ENCODE measurements at regions not wholly inside any gene's neighbourhood (a gene's known extent, or its start where the extent isn't known, plus 50 kb on each side); places are given as distances from the start of the nearest gene placed in this dataset.
A peak's percentile ranks its signal among the peaks of the same experiment; 100 is the strongest.

DNA sequence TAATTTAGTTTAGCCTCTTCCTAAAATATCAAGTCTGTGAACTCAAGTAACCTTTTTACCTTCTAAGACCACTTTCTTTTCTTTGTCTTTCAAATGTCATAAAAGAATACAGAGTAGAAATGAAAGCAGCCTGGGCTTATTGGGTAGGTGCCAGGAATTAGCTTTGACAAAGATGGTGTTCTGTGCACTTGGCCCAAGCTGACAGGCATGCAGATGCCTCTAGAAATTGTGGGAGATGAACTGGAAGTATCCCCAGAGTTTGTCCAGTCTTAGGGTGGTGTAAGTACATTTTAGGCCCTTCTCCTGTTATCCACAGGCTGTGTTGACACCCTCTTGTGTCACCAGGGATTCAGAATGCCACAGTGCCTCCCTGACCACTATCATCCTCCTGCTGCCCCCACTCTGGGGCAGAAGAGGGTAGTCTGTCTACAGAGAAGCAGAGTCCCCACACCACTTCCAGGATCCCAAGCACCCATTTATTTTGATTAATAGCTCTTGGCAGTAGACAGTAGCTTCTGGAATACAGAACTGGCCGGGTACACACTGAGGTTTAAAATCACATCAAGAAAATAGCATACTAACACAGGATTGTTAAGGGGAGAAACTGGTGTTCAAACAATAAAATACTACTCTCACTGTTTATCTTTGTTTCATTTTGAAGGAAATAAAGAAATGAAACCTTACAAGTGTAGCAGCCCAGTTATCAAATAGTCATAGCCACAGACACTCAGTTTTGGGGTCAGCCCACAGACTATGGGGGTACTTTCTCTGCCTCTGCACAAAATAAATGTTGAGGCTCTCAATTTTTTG, 343.2 kb downstream of the KCNRG start:
- no peak for DNase-seq (ENCODE audit: low read depth, low spot score)

DNA sequence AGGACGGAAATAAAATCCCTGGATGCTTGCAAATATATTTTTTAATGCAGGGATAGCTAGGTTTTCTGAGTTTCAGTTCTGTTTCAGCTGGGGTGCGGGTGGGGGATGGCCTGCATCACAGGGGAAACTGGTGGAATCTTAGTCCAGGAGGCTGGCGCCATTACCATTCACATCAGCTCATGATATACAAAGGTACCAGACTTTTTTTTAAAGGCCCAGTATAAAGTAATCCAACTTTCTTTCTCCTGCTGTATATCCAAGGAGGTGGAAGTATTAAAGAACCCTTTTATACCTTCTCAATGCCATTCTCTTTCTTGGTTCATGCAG, 343.8 kb downstream of the KCNRG start:
- no peak for DNase-seq (ENCODE audit: low read depth, low spot score)

DNA sequence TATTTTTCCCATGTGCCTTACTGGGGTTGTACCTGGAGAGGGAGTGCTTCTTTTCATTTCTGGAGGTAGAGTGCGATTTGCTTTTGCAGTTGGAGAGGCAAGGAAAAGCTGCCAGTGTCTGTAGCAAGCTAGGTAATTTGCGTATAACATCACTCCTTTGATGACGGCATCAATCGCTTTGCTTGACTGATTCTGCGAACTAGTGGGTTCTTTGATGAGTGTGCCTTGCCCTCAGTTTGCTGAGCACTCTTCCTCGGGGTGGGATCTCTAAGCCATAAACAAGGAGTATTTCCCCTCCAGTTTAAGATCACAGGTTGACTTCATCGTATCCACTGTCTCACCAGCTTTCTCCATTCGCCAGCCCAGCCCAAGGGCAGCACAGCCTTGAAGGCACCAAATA, 344.5 kb downstream of the KCNRG start:
- DNase-seq (ENCODE audit: low read depth, low spot score), result no peak

DNA sequence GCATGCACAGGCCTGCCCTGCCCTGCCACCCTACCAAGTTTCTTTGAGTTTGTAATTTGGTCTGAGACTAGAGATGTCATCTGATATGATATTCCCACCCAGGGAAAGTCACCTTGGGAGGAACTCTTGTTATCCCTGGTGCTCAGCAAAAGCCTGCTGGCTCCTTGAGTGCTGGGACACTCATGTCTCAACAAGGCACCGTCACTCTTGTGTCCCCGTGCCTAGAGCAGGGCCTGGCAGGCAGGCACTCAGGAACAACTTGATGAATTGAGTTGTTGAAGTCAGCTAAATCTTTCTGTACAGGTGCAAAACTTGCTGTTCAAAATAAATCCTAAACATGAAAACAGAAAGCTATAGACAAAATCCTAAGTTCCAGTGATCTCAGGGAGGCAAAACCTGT, 345.4 kb downstream of the KCNRG start:
- DNase-seq (ENCODE audit: low read depth, low spot score), result no peak

DNA sequence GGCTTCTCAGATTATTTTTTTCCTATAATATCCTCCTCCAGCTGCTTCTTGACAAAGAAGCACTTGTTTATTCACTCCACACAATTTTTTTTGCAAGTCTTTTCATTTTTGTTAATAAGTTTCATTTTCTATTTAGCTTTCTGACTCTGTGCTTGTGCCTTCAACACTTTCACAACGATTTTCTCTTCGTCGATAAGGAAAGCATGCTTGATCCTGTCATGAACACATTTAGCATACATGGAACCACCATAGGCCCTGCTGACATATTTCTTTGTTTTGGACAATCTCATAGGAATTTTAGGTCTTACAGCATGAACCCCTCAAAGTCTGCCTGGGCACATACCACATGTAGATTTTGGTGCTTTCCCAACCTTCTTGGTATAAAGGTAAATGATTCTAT, 346.0 kb downstream of the KCNRG start:
- DNase-seq (ENCODE audit: low read depth, low spot score), result no peak

DNA sequence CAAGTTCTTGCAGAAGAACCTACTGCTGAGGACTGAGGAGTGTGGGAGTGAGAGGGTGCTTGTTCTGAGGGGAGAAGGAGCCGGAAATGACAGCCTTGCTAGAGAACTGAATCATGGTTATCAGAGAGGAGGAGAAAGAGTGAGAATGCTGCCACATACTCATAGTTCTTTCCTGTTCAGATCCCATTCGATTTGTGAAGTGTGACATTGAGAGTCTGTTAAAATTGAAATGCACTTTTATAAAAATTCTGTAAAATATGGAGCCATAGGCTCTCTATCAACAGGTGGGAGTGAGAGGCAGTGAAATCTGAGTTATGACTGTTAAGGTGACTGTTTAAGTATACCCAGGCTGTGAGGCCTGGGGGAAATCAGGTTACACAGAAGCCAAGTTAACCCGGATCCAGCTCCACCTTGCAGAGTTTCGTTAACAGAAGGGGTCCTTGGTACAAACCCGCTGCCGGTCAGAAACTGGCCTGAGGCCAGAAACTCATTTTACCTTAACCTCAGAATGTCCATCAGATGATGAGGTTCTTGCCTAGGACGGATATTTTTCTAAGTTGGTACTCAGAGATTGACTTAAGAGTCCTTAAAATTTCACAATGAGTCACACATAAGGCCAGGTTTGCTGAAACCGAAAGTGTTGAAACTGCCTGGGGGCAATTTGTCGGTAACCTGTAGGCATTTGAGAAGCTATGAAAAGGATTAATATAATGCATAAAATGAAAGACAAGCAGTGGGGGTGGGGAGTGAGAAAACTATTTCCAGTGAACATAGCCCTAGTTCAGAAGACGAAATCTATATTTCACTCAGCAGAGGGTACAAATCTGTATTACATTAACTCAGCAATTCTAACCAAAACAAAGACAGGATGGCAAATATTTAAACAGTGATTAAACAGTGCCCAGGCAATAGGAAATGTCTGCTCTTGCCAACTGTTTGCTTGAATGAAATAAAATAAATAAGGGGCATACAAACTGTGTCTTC, 350.5 kb downstream of the KCNRG start:
- no peak for DNase-seq (ENCODE audit: low read depth, low spot score)

DNA sequence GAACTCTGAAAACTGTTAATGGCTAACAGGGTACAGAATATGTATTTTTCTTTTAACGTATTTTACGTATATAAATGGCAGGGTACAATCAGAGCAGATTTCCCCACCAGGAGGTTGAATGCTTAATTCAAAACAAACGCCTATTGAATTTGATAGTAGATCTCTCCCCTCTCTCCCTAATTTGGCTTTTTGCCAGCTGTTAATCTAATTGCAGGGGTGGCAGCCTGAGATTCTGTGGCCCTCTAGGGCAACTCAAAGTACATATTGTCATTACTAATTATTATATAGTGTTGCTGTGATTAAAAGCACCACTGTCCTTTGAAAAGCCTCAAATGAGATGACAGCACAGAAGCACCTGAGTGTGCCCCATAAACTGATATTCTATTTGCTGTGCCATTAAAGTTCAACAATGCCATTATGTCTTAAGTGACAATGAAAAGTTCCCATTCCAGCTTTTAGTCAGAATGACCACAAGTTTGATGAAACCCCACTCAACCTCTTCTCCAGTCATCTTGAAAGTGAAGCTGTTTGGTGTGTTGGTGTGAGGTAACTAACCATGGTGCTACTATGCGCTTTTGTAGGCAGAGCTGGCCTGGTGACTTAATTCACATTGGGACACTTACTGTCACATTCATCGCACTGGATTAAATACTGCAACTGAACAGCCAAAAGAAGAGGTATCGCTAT, 351.4 kb downstream of the KCNRG start:
- no peak for DNase-seq (ENCODE audit: low read depth, low spot score)

DNA sequence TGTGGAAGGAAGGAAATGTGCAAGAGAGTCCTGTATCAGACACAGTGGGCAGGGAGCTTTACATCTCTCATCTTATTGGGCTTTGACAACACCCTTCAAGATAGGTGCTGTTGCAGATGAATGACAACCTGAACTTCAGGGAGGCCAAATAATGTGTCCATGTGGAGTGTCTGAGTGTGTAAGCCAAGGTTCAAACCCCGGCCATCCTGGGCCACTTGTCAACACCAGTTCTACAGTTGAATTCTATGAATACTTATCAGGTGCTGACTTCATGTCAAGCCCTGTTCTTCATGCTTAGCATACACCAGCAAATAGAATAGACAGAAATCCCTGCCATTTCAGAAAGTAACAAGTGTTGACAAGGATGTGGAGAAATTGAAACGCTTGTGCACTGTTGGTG, 354.4 kb downstream of the KCNRG start:
- no peak for DNase-seq (ENCODE audit: low read depth, low spot score)

DNA sequence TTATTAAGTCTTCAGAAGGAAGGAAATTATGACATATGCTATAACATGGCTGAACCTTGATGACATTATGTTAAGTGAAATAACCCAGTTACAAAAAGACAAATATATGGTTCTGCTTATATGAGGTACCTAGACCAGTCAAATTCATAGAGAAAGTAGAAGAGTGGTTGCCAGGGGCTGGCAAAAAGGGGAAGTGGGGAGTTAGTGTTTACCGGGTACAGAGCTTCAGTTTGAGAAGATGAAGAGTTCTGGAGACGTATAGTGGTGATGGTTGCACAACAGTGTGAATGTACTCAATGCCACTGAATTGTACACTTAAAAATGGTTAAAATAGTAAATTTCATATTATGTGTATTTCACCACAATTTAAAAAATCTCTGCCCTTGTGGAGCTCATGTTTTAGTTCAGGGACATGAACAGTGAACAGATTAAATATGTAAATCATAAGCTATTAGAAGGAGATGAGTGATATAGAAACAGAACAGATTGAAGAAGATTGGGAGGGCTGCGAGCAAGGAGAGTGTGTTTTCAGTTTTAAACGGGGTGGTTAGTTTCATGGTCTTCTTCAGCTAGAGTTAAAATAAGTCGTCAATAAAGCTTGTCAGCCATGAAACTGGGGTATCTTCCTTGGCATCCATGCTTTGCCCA, 355.2 kb downstream of the KCNRG start:
- DNase-seq (ENCODE audit: low read depth, low spot score), result no peak

DNA sequence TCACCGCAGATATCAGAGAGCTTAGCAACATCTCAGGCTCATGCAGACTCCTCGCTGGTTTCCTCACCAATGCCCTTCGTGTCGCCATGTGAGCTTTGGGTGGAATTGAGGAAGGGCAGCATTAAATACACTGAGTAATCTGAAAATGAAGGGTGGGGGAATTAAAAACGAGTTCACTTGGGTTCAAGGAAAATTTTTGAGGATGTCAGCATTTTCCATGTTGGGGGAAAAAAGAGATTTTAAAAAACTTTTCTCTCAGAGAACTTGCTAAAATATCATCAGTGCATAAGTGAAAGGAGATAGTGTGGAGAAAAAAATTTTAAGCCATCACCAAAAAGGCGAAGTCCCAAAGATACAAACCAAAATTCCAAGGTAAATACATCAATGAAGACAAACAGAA, 359.3 kb downstream of the KCNRG start:
- no peak for DNase-seq (ENCODE audit: low read depth, low spot score)

DNA sequence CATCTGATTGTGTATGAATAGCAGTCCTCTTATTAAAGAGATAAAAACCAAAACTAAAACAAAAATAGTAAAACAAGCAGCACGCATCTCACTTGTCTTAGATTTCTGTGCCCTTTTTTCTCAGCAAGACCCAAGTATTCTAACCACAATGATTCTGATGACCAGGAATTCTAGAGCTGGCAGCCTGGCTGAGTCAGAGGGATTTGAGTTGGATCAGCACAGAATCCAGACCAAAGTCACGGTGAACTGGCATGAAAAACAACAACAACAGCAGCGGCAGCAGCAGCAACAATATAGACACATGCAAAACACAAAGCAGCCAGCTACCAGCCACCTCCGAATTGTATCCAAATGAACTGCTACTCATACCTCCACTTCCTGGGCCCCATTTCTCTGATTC, 360.5 kb downstream of the KCNRG start:
- DNase-seq (ENCODE audit: low read depth, low spot score), result no peak

DNA sequence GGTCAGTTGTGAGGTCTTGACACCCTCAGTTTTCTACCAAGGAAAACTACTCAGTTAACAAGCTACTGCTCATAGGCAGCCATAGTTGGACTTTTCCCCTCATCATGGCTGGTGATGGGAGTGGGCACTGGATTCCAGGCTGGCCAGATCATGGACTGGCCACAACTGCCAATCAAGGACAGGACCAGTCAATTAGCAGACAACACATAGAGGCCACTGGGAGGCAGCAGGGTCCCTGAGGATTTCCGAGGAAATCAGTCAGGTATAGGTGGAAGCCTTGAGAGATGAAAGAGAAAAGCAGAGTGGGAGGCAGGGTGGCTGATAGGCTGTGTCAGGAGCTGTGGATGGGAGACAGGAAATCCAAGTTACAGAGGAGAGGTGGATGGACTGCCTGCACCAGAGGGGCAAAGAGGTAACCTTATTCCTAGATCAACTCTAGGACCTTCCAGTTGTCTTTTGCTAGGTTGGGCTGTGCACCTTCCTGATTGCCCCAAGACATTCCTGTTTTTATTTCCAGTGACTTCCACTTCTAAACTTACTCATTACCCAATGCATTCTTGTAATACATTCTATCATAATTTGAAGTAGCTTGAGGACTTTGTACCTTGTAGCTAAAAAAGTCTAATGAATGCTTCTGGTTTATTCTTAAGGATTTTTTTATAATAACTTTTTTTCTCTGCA, 361.8 kb downstream of the KCNRG start:
- peak; percentile 50 for DNase-seq (ENCODE audit: low read depth, low spot score)

DNA sequence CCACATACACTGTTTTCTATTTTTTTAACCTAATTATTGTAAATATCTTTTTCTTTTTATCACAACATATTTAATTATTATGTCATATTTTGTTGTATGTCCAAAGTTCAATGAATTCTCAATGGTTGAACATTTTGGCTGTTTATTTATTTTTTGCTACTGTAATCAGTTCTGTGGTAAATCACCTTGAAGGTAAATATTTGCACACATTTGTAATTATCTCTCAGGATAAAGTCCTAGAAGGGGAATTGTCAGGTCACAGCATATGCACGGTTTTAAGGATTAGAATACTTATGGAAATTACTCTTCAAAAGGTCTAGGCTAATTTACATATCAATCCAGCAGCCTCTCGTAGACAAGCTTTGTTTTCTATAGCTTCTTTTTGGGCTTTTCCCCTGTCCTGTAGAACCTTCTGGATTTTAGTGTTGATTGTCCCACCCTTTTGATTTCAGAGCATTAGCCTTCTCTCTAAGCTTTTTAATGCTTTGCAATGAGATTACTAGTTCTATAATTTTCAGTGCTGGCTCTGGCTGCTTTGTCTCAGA, 362.6 kb downstream of the KCNRG start:
- DNase-seq (ENCODE audit: low read depth, low spot score), result no peak

DNA sequence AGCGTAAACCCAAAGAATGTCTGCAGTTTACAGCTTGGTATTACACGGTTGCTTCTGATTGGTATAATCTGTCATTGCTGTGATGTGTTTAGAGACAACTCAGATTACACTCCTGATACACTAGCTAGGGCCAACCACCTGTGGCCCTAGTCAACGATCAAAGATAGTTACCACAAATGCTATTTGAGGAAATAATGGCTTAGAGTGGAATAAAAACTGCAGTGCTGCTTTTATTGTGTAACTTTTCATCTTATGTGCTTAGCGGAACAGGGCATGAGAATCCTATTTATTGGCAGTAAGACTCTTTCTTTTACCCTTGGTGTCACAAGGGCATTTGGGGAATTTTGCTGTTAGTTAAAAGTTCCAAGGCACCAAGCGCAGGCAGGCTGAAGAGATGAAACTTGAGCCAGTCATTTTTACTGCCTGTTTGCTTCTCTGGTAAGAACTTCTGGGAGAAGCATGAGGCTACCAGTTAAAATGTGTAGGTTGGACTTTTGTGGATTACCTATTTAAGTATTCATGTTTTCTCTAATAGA, 363.3 kb downstream of the KCNRG start:
- no peak for DNase-seq (ENCODE audit: low read depth, low spot score)

DNA sequence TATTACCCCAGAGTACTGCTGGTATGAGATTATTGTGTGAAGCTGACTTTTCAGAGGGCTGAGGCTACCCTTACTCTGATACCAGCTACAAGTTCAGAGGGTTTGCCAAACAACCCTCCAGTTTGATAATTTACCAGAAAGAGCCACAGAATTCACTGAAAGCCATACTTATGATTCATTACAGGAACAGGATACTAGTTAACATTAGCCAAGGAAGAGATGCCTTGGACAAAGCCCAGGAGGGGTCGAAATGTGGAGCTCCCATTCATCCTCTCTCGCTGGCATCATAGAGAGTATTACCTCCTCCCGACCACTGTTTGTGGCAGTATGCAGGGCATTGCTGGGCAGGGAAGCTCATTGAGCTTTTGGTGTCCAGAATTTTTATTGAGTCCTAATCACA, 364.3 kb downstream of the KCNRG start:
- no peak for DNase-seq (ENCODE audit: low read depth, low spot score)

DNA sequence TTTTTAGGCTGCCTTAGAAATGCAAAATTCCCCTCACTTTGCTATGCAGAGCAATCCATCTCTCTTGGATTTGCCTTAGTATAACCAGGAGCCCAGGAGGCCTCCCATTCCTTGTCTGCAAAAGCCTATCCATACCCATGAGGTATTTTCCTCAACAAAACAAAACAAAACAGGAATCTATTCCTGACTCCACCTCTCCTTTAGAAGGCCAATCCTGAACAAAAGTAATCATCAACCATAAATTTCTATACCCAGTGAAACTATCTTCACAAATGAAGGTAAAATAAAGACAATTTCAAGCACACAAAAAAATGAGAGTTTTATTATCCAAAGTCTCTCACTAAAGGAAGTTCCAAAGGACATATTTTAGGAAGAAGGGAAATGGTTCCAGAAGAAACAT, 365.7 kb downstream of the KCNRG start:
- no peak for DNase-seq (ENCODE audit: low read depth, low spot score)

DNA sequence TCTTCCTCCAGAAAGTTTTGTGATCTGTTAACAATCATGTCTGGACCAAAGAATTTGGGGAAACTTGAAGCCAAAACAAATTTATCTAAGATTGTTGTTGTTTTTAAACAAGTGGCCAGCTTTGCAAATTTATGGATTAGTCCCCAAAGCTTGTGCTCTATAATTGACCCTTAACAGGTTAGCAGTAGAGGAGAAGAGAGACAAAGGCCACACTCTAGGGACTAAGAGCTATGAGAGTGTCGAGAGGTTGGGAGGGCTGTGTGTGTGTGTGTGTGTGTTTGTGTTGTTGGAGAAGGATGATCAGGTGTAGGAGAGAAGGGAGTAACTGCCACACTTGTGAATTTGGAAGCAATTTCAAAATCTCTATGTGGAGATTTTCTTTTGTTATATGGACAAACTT, 367.3 kb downstream of the KCNRG start:
- no peak for DNase-seq (ENCODE audit: low read depth, low spot score)

DNA sequence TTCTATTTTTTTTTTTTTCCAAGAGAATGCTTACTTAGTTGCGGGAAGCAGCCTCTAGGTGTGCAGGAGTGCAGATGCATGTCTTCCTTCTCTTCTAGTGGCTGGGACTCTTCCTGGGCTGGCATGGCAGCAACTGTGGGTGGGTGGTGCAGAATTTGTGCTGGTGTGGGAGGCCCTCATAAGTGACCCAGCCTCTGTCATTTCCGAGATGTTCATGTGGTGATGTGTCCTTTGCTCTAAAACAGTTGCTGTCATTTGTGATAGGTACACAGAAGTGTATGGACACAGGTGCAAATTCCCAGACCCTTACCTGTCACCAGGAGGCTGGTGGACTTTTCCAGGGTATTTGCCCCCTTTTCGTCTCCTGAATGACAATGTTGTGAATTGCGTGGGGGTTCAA, 367.7 kb downstream of the KCNRG start:
- no peak for DNase-seq (ENCODE audit: low read depth, low spot score)

DNA sequence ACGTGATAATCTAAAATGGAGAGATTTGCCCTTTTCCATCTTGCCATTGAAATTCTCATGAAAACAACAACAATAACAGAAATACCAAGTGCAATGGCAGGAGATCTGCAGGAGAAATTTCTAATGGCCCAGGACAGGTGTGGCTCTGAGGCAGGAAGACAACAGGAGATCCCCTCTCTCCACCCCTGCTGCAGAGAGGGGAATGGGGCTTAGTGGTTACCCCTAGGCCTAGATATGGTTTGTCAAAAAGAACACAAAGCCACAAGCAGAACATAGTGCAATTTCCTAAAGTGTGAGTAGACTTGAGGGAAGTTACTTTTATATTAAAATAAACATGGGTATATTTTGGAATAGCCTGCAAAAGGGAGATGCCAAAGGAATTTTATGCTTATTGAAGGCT, 369.5 kb downstream of the KCNRG start:
- DNase-seq (ENCODE audit: low read depth, low spot score), result no peak

DNA sequence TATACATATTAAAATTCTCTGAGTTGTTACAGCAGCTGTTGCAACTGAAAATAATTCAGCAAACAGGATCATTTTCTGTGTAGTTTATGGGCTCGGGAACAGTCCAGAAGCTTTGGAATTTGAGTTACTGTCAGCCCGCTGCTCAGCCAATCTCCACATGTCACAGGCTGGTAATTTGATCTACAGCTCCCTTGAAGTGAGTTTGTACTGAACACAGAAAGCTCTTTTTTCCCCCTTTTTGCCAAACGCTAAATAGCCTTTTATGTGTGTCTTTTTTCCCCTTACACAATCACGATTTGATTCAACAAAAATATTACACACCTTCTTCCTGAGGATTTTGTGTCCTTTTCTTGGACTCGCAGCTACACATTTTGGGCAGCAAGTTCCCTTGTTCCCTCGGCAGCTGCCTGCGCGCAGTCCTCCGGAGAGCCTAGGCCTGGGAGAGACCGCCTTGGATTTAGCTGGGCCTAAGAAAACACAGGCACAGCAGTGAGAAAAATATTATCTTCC, 371.4 kb downstream of the KCNRG start:
- DNase-seq (ENCODE audit: low read depth, low spot score), result no peak

All from iPS DF 19.7 (cell line).